Common myeloid progenitor, CD34-positive (primary cell): ENCODE measurements at regions not wholly inside any gene's neighbourhood (a gene's known extent, or its start where the extent isn't known, plus 50 kb on each side); places are given as distances from the start of the nearest gene placed in this dataset.
"Not testable (repeated sequence)": the region's sequence is repeated elsewhere in the genome, so short reads cannot be mapped to it uniquely, and the experiment has no call there.

Experiments
- CTCF ChIA-PET: fragments of 350-600 bp; sonication (Branson Sonifier 250); formaldehyde crosslinking; loops from one replicate; lab custom pipeline; 2021; ENCODE audit warnings: antibody characterized with exemption; lab: Charles Lee
- POLR2A ChIA-PET: fragments of 350-600 bp; sonication (Branson Sonifier 250); formaldehyde crosslinking; loops from one replicate; lab custom pipeline; 2021; ENCODE audit warnings: antibody characterized with exemption; lab: Charles Lee
- DNase-seq, 3 donors: peaks; one replicate each; pipeline versions ENCODE4 v3.0.0 to v3.0.0-alpha.2; 2013
- H3K27ac ChIP-seq, 2 experiments: 1 replicate in 1 of 2; 2 replicates in 1 of 2; pipeline ENCODE4 v1.7.0; 2013; ENCODE audit warnings: inconsistent platforms in 2 of 2, low read length in 2 of 2, mild to moderate bottlenecking in 2 of 2, low read depth in 1 of 2, moderate library complexity in 1 of 2; ENCODE audit not compliant: severe bottlenecking in 2 of 2, insufficient read depth in 1 of 2, poor library complexity in 1 of 2
- H3K27me3 ChIP-seq, 5 experiments: replicated peaks in 2 of 5; 1 replicate in 3 of 5; 2 replicates in 2 of 5; pipeline versions ENCODE4 v1.6.1 to v1.7.0; 2013; ENCODE audit warnings: low read length in 4 of 5, mild to moderate bottlenecking in 2 of 5, moderate library complexity in 2 of 5, inconsistent platforms in 1 of 5; ENCODE audit not compliant: insufficient read depth in 5 of 5, control insufficient read depth in 4 of 5
- H3K36me3 ChIP-seq, 4 experiments: 1 replicate in 2 of 4; 2 replicates in 2 of 4; pipeline versions ENCODE4 v1.6.1 to v1.7.0; 2013; ENCODE audit warnings: low read length in 3 of 4, control low read depth in 1 of 4, mild to moderate bottlenecking in 1 of 4; ENCODE audit not compliant: control insufficient read depth in 4 of 4, insufficient read depth in 4 of 4
- H3K4me1 ChIP-seq, 4 experiments: 1 replicate in 3 of 4; 2 replicates in 1 of 4; pipeline versions ENCODE4 v1.6.1 to v1.7.1; 2013; ENCODE audit warnings: low read length in 3 of 4, mild to moderate bottlenecking in 3 of 4, control low read depth in 1 of 4, inconsistent platforms in 1 of 4, moderate library complexity in 1 of 4; ENCODE audit not compliant: control insufficient read depth in 4 of 4, insufficient read depth in 4 of 4; ENCODE audit errors: control extremely low read depth in 1 of 4
- H3K4me3 ChIP-seq, 7 experiments: 1 replicate in 4 of 7; 2 replicates in 3 of 7; pipeline versions ENCODE4 v1.5.1 to v1.7.0; 2013; ENCODE audit warnings: mild to moderate bottlenecking in 7 of 7, low read length in 6 of 7, moderate library complexity in 6 of 7, inconsistent platforms in 2 of 7, low read depth in 2 of 7, control low read depth in 1 of 7; ENCODE audit not compliant: insufficient read depth in 4 of 7, control insufficient read depth in 1 of 7; ENCODE audit errors: extremely low read depth in 1 of 7
- H3K9me3 ChIP-seq, 5 experiments: 1 replicate in 4 of 5; 2 replicates in 1 of 5; pipeline versions ENCODE4 v1.6.1 to v1.7.1; 2013; ENCODE audit warnings: low read length in 4 of 5, mild to moderate bottlenecking in 2 of 5, inconsistent platforms in 1 of 5, low read depth in 1 of 5, moderate library complexity in 1 of 5; ENCODE audit not compliant: control insufficient read depth in 4 of 5, insufficient read depth in 2 of 5; ENCODE audit errors: control extremely low read depth in 1 of 5
- WGBS: methylation state at CpG from one replicate; pipeline ENCODE4 v1.1.5; 2013; ENCODE audit not compliant: insufficient coverage; 5-methylcytosine and 5-hydroxymethylcytosine counted together

- WGBS, result 86% methylated on average over 1 of the region's 2 CpGs
- Histone ChIP-seq H3K4me1 (no peaks in the 10 kb centered on the region), H3K27me3 (no peaks in the 10 kb centered on the region), H3K27ac (no peak overlapping the region), H3K36me3 (no peaks in the 10 kb centered on the region), H3K9me3 (peaks cover 0 to 1% (median 0%) of the 10 kb centered on the region in 5 experiments), H3K4me3 (no peak overlapping the region)
- CTCF ChIA-PET, result no interaction called here
- POLR2A ChIA-PET, result no interaction called here
- DNase-seq, result no peak
These were observed 153.3 kb downstream of the MID1IP1 start for GRCh38 chrX:38954520-38954919.

DNA sequence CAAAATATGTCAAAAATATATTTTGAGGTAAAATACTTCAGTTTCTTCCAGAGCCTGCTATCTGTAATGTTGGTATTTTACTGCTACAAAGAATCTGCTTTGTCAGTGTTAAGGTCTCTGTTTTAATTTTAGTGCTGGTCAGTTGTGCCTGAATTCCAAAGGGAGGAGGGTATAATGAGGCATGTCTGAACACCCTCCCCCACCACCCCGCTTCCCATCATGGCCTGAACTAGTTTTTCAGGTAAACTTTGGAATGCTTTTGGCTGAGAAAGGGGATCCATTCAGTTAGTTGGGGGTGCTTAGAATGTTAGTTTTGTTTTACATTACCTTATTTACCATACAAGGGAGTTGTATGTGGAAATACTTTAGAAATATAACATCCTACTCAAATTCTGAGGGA, 158.5 kb downstream of the MID1IP1 start:
- H3K4me3 ChIP-seq, result no peak overlapping the region
- no peak for DNase-seq
- no CpG with 5 or more reads among the region's 1 CpG for WGBS
- no peaks in the 10 kb centered on the region for H3K27me3 ChIP-seq
- H3K4me1 ChIP-seq, result no peaks in the 10 kb centered on the region
- ChIA-PET CTCF (no interaction called here), POLR2A (no interaction called here)
- peaks cover 0 to 11% (median 7%) of the 10 kb centered on the region in 5 experiments for H3K9me3 ChIP-seq
- no peaks in the 10 kb centered on the region for H3K36me3 ChIP-seq
- H3K27ac ChIP-seq, result no peak overlapping the region

DNA sequence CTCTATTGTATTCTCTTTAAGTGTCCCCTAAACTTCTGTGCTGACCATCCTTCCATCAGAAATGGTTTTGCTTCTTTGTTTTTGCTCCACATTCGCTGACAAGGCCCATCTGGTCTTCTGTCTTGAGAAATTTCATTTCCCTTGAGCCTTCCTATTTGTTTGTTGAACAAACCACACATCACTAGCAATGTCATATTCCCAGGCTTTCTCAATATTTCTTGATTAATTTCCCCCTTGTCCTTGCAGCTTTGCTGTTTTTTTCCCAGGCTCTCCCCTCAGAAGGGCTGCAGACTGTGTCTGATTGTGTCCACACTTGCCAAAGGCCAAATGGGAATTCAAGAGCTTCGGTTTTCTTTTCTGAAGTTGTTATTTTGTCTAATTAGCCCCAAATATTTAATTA, 158.9 kb downstream of the MID1IP1 start:
- WGBS, result 71% methylated on average over 1 of the region's 2 CpGs
- POLR2A ChIA-PET, result no interaction called here
- Histone ChIP-seq H3K27me3 (no peaks in the 10 kb centered on the region), H3K4me3 (no peak overlapping the region), H3K27ac (no peak overlapping the region), H3K9me3 (peaks cover 0 to 11% (median 7%) of the 10 kb centered on the region in 5 experiments), H3K36me3 (no peaks in the 10 kb centered on the region), H3K4me1 (no peaks in the 10 kb centered on the region)
- CTCF ChIA-PET, result no interaction called here
- DNase-seq, result no peak

- 93% methylated on average over 2 of the region's 4 CpGs for WGBS
- H3K27ac ChIP-seq, result no peak overlapping the region
- no peak for DNase-seq
- no peaks in the 10 kb centered on the region for H3K4me1 ChIP-seq
- CTCF ChIA-PET, result no interaction called here
- no peaks in the 10 kb centered on the region for H3K36me3 ChIP-seq
- H3K4me3 ChIP-seq, result no peak overlapping the region
- peaks cover 0 to 11% (median 7%) of the 10 kb centered on the region in 5 experiments for H3K9me3 ChIP-seq
- POLR2A ChIA-PET, result no interaction called here
- no peaks in the 10 kb centered on the region for H3K27me3 ChIP-seq
These were observed 160.7 kb downstream of the MID1IP1 start for GRCh38 chrX:38961936-38962335.

- DNase-seq, H3K4me1 ChIP-seq, H3K4me3 ChIP-seq, CTCF ChIA-PET, H3K27ac ChIP-seq, H3K36me3 ChIP-seq, POLR2A ChIA-PET, H3K9me3 ChIP-seq, H3K27me3 ChIP-seq: not testable (repeated sequence)
- WGBS, result 87% methylated on average over 3 of the region's 3 CpGs
These were observed 162.0 kb downstream of the MID1IP1 start for GRCh38 chrX:38963244-38963643.

- ChIA-PET POLR2A (no interaction called here), CTCF (no interaction called here)
- Histone ChIP-seq H3K27me3 (no peaks in the 10 kb centered on the region), H3K9me3 (peaks cover 0 to 9% (median 7%) of the 10 kb centered on the region in 5 experiments), H3K36me3 (no peaks in the 10 kb centered on the region), H3K4me1 (no peaks in the 10 kb centered on the region), H3K27ac (no peak overlapping the region), H3K4me3 (no peak overlapping the region)
- no peak for DNase-seq
- WGBS, result 78% methylated on average over 6 of the region's 6 CpGs
These were observed 164.6 kb downstream of the MID1IP1 start for GRCh38 chrX:38965888-38966287.

GRCh38 chrX:38968344-38969216, 167.3 kb downstream of the MID1IP1 start:
- POLR2A ChIA-PET, result no interaction called here
- WGBS, result 96% methylated on average over 2 of the region's 3 CpGs
- no peak overlapping the region for H3K4me3 ChIP-seq
- CTCF ChIA-PET, result interaction anchor here (1.1 kb wide), 1 partner anchor 15 kb away, joined by 3 read pairs; no protein-coding TSS in a partner anchor
- H3K9me3 ChIP-seq, result peaks cover 0 to under 1% (median 0%) of the 10 kb centered on the region in 5 experiments
- H3K36me3 ChIP-seq, result no peaks in the 10 kb centered on the region
- no peaks in the 10 kb centered on the region for H3K27me3 ChIP-seq
- H3K27ac ChIP-seq, result no peak overlapping the region
- DNase-seq, result peak in 1 of 3 donors; percentile 3
- no peaks in the 10 kb centered on the region for H3K4me1 ChIP-seq
